Cardiac muscle cell (in vitro differentiated cells and primary cell): ENCODE measurements at regions not wholly inside any gene's neighbourhood (a gene's known extent, or its start where the extent isn't known, plus 50 kb on each side); places are given as distances from the start of the nearest gene placed in this dataset.

ENCODE experiments used
- DNase-seq, 2 donors: peaks; one replicate each; pipeline versions ENCODE4 v3.0.0 to v3.0.0-alpha.2; 2010 to 2017; ENCODE audit warnings: low read depth in 1 of 2, low spot score in 1 of 2
- H3K27ac ChIP-seq: fragments of 200-600 bp; sonication (generic); 2 replicates; pipeline ENCODE4 v1.5.1; 2016
- H3K27me3 ChIP-seq: fragments of 200-600 bp; sonication (generic); 2 replicates; pipeline ENCODE4 v1.6.0; 2016; ENCODE audit warnings: control low read depth
- H3K36me3 ChIP-seq: fragments of 200-600 bp; sonication (generic); 2 replicates; pipeline ENCODE4 v1.5.1; 2016; ENCODE audit warnings: control low read depth
- H3K4me1 ChIP-seq: fragments of 200-600 bp; sonication (generic); 2 replicates; pipeline ENCODE4 v1.8.1; 2017; ENCODE audit warnings: low read depth, mild to moderate bottlenecking, mixed run types
- H3K4me3 ChIP-seq: fragments of 200-600 bp; sonication (generic); 2 replicates; pipeline ENCODE4 v1.5.1; 2016; ENCODE audit warnings: mild to moderate bottlenecking
- H3K9me3 ChIP-seq: fragments of 200-600 bp; sonication (generic); 2 replicates; pipeline ENCODE4 v1.5.1; 2017; ENCODE audit warnings: low read depth, mild to moderate bottlenecking, control low read depth
- TF ChIP-seq, protein P1 (sequence below): IDR thresholded peaks from 2 replicates; pipeline ENCODE4 v1.5.1; 2012; ENCODE audit warnings: low read depth, mild to moderate bottlenecking, low read length

- H3K27me3 ChIP-seq: no peaks in the 10 kb centered on the region
- H3K9me3 ChIP-seq: no peaks in the 10 kb centered on the region
- H3K4me3 ChIP-seq: no peak overlapping the region
- DNase-seq: no peak
- H3K4me1 ChIP-seq: no peaks in the 10 kb centered on the region
- TF ChIP-seq, protein P1, sequence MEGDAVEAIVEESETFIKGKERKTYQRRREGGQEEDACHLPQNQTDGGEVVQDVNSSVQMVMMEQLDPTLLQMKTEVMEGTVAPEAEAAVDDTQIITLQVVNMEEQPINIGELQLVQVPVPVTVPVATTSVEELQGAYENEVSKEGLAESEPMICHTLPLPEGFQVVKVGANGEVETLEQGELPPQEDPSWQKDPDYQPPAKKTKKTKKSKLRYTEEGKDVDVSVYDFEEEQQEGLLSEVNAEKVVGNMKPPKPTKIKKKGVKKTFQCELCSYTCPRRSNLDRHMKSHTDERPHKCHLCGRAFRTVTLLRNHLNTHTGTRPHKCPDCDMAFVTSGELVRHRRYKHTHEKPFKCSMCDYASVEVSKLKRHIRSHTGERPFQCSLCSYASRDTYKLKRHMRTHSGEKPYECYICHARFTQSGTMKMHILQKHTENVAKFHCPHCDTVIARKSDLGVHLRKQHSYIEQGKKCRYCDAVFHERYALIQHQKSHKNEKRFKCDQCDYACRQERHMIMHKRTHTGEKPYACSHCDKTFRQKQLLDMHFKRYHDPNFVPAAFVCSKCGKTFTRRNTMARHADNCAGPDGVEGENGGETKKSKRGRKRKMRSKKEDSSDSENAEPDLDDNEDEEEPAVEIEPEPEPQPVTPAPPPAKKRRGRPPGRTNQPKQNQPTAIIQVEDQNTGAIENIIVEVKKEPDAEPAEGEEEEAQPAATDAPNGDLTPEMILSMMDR: no peak
- H3K36me3 ChIP-seq: no peaks in the 10 kb centered on the region
- H3K27ac ChIP-seq: no peak overlapping the region
Observed at GRCh38 chr2:223264541-223265193, 212.7 kb downstream of the KCNE4 start.

DNA sequence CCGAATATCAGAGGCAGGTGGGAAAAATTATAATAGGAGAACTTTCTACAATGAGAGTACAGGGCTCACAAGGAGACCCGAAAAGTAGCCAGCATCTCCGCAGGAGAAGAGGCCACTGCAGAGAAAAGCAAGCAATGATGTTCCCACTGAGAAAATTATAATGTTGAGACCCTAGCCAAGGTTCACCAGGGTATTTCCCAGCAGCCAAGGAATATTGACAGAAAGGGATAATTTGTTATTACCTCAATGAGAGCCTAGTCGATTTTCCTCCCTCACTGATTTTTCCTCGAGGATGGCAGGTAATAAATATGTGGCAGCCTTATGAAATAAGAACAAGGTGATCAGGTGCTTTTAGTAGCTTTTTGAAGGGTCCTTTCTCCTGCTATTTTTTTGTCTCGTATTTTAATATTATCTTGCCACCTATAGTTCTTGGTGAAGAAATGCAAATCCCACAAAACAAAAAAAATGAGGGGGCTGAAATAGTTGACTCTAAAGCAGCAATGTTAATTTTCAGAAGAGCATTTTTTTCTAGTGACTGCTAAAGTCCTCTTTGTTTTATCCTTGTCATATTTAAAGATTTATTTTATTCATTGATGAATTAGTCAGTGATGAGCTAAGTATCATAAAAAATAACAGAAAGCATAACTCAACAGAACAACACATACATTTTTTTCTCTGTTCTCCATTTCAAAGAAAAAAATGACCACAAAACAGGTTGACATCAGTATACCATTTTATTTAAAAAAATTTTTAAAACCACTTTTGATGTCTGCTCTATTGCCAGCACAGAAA lies 215.4 kb downstream of the KCNE4 start:
- TF ChIP-seq, protein P1: no peak
- H3K27me3 ChIP-seq: no peaks in the 10 kb centered on the region
- no peak overlapping the region for H3K4me3 ChIP-seq
- no peaks in the 10 kb centered on the region for H3K9me3 ChIP-seq
- DNase-seq: no peak
- no peaks in the 10 kb centered on the region for H3K36me3 ChIP-seq
- no peak overlapping the region for H3K27ac ChIP-seq
- H3K4me1 ChIP-seq: no peaks in the 10 kb centered on the region

GRCh38 chr2:223269386-223269785 lies 217.4 kb downstream of the KCNE4 start:
- Histone ChIP-seq H3K27me3 (no peaks in the 10 kb centered on the region), H3K36me3 (no peaks in the 10 kb centered on the region), H3K4me3 (no peak overlapping the region), H3K4me1 (no peaks in the 10 kb centered on the region), H3K9me3 (no peaks in the 10 kb centered on the region), H3K27ac (no peak overlapping the region)
- DNase-seq: no peak
- TF ChIP-seq, protein P1: no peak

GRCh38 chr2:223270548-223270947 lies 218.6 kb downstream of the KCNE4 start:
- no peak for DNase-seq
- Histone ChIP-seq H3K27ac (no peak overlapping the region), H3K27me3 (no peaks in the 10 kb centered on the region), H3K4me1 (no peaks in the 10 kb centered on the region), H3K36me3 (no peaks in the 10 kb centered on the region), H3K9me3 (no peaks in the 10 kb centered on the region), H3K4me3 (no peak overlapping the region)
- TF ChIP-seq, protein P1: no peak

DNA sequence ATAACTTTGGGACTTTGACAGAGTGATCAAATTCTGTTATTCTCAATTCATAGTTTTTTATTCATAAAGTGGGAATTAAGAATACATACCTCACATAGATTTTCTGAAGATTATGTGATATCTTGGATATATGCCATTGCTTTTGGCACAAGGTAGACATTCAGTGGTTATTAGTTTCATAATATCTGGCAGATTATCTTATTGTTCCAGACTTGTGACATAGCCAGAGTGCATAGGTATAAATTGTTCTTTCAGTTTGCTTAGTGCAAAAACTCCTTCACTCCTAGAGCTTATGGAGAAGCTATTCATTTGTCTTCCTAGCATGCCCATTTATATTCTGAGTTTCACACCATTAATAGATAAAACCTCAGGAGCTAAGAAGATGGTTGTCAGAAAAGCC lies 222.0 kb downstream of the KCNE4 start:
- TF ChIP-seq, protein P1: no peak
- no peaks in the 10 kb centered on the region for H3K36me3 ChIP-seq
- H3K9me3 ChIP-seq: no peaks in the 10 kb centered on the region
- no peaks in the 10 kb centered on the region for H3K27me3 ChIP-seq
- DNase-seq: no peak
- H3K27ac ChIP-seq: no peak overlapping the region
- no peaks in the 10 kb centered on the region for H3K4me1 ChIP-seq
- no peak overlapping the region for H3K4me3 ChIP-seq
